MCF 10A (cell line): ENCODE measurements at regions not wholly inside any gene's neighbourhood (a gene's known extent, or its start where the extent isn't known, plus 50 kb on each side); places are given as distances from the start of the nearest gene placed in this dataset.

Experiments
- BruUV-seq: library from RNA; stranded (reverse); fragments of 400-500 nt; replicated peaks from 2 replicates; lab custom pipeline; 2021; lab: Mats Ljungman, UMichigan
- CTCF ChIA-PET: fragments of 300-600 bp; sonication (Branson Sonifier 250); formaldehyde crosslinking; extraction: SDS; loops from one replicate; lab custom pipeline; 2021; ENCODE audit warnings: antibody characterized with exemption, inconsistent platforms; lab: Yijun Ruan, JAX
- POLR2A ChIA-PET: fragments of 300-600, 350-650 bp; sonication (Branson Sonifier 250); formaldehyde crosslinking; extraction: SDS; loops from one replicate; lab custom pipeline; 2020; ENCODE audit warnings: antibody characterized with exemption, inconsistent platforms; lab: Yijun Ruan, JAX
- DNase-seq: peaks from one replicate; pipeline ENCODE4 v3.0.0-alpha.2; 2018; ENCODE audit not compliant: unreplicated experiment
- H3K27ac Mint-ChIP-seq: one replicate; pipeline ENCODE4 v1.8.0; 2022; ENCODE audit warnings: mild to moderate bottlenecking, low read depth, mixed read lengths; ENCODE audit not compliant: unreplicated experiment
- H3K27me3 Mint-ChIP-seq: one replicate; pipeline ENCODE4 v1.8.0; 2022; ENCODE audit warnings: mixed read lengths; ENCODE audit not compliant: insufficient read depth, unreplicated experiment
- H3K36me3 Mint-ChIP-seq: one replicate; pipeline ENCODE4 v1.8.0; 2022; ENCODE audit warnings: mild to moderate bottlenecking, moderate library complexity, mixed read lengths; ENCODE audit not compliant: insufficient read depth, unreplicated experiment
- H3K4me1 Mint-ChIP-seq: one replicate; pipeline ENCODE4 v1.8.0; 2022; ENCODE audit warnings: mixed read lengths; ENCODE audit not compliant: insufficient read depth, unreplicated experiment
- H3K4me3 Mint-ChIP-seq: one replicate; pipeline ENCODE4 v1.8.0; 2022; ENCODE audit warnings: mild to moderate bottlenecking, moderate library complexity, mixed read lengths; ENCODE audit not compliant: unreplicated experiment
- H3K9me3 Mint-ChIP-seq: one replicate; pipeline ENCODE4 v1.8.0; 2022; ENCODE audit warnings: mixed read lengths; ENCODE audit not compliant: unreplicated experiment
- CTCF ChIP-seq: fragments of 200-600 bp; IDR thresholded peaks from one replicate; pipeline ENCODE4 v1.8.0; 2022; ENCODE audit warnings: antibody characterized with exemption, mild to moderate bottlenecking; ENCODE audit not compliant: unreplicated experiment
- intact Hi-C: fragments of 100-400 bp; cut with micrococcal nuclease; formaldehyde crosslinking; loops from 2 replicates; pipeline ENCODE4 v1.14.1; 2022

GRCh38 chr5:8961956-8962355, 583.9 kb downstream of the SEMA5A start:
- Mint-ChIP-seq H3K27me3 (no peaks in the 10 kb centered on the region), H3K9me3 (no peaks in the 10 kb centered on the region), H3K27ac (no peak overlapping the region), H3K4me1 (no peaks in the 10 kb centered on the region), H3K36me3 (no peaks in the 10 kb centered on the region), H3K4me3 (no peak overlapping the region)
- intact Hi-C loops: no loop called here
- DNase-seq: no peak
- POLR2A ChIA-PET: no interaction called here
- CTCF ChIA-PET: no interaction called here
- no TSS peak for BruUV-seq
- TF ChIP-seq CTCF: no peak

GRCh38 chr5:8981016-8981415, 564.9 kb downstream of the SEMA5A start:
- Mint-ChIP-seq H3K27me3 (no peaks in the 10 kb centered on the region), H3K27ac (peak overlapping the region; percentile 58), H3K36me3 (no peaks in the 10 kb centered on the region), H3K9me3 (no peaks in the 10 kb centered on the region), H3K4me1 (peaks cover 11% of the 10 kb centered on the region), H3K4me3 (no peak overlapping the region)
- intact Hi-C loops: no loop called here
- no TSS peak for BruUV-seq
- POLR2A ChIA-PET: interaction anchor here (0.5 to 1.4 kb wide), 5 partner anchors 10 to 192 kb away, joined by 3 to 4 read pairs (median 3); no protein-coding TSS in a partner anchor
- no peak for TF ChIP-seq CTCF
- CTCF ChIA-PET: interaction anchor here (0.9 to 1.3 kb wide), 2 partner anchors 11 to 17 kb away, joined by 4 to 5 read pairs; no protein-coding TSS in a partner anchor
- peak; percentile 75 for DNase-seq

GRCh38 chr5:8981496-8981895, 564.4 kb downstream of the SEMA5A start:
- intact Hi-C loops: no loop called here
- ChIA-PET CTCF (interaction anchor here (0.9 kb wide), 1 partner anchor 10 kb away, joined by 4 read pairs; no protein-coding TSS in a partner anchor), POLR2A (interaction anchor here (0.5 to 0.9 kb wide), 3 partner anchors 10 to 193 kb away, joined by 3 to 4 read pairs (median 4); no protein-coding TSS in a partner anchor)
- Mint-ChIP-seq H3K4me1 (peaks cover 11% of the 10 kb centered on the region), H3K36me3 (no peaks in the 10 kb centered on the region), H3K27me3 (no peaks in the 10 kb centered on the region), H3K9me3 (no peaks in the 10 kb centered on the region), H3K4me3 (no peak overlapping the region), H3K27ac (peak overlapping the region; percentile 58)
- peak; percentile 61 for DNase-seq
- TSS peak; percentile 27 for BruUV-seq
- TF ChIP-seq CTCF: no peak

GRCh38 chr5:8984386-8984785, 561.5 kb downstream of the SEMA5A start:
- Mint-ChIP-seq H3K4me3 (no peak overlapping the region), H3K9me3 (no peaks in the 10 kb centered on the region), H3K27me3 (no peaks in the 10 kb centered on the region), H3K36me3 (no peaks in the 10 kb centered on the region), H3K27ac (no peak overlapping the region), H3K4me1 (peaks cover 11% of the 10 kb centered on the region)
- no TSS peak for BruUV-seq
- POLR2A ChIA-PET: interaction anchor here (0.7 to 1.2 kb wide), 2 partner anchors 19 to 78 kb away, joined by 4 to 6 read pairs; no protein-coding TSS in a partner anchor
- CTCF ChIA-PET: interaction anchor here (0.6 to 1.3 kb wide), 3 partner anchors 8 to 150 kb away, joined by 3 read pairs; no protein-coding TSS in a partner anchor
- no peak for TF ChIP-seq CTCF
- intact Hi-C loops: no loop called here
- no peak for DNase-seq
